Activated CD8-positive, alpha-beta memory T cell treated with anti-CD3 and anti-CD28 coated beads, Interleukin-2, amount 10 ng/mL, durations not matched to agents 7 days and 5 days (primary cell): ENCODE measurements at regions not wholly inside any gene's neighbourhood (a gene's known extent, or its start where the extent isn't known, plus 50 kb on each side); places are given as distances from the start of the nearest gene placed in this dataset.
"Not testable (repeated sequence)": the region's sequence is repeated elsewhere in the genome, so short reads cannot be mapped to it uniquely, and the experiment has no call there.

Experiments used
- ATAC-seq: fragments of 150-1000 bp; cut with Tn5 transposase; one replicate; pipeline ENCODE4 v1.10.0; 2021; ENCODE audit warnings: moderate library complexity
- CTCF ChIA-PET: fragments of 350-600 bp; sonication (Branson Sonifier 250); formaldehyde crosslinking; loops from one replicate; lab custom pipeline; 2021; ENCODE audit warnings: antibody characterized with exemption; lab: Charles Lee
- DNase-seq: peaks from one replicate; pipeline ENCODE4 v3.0.0-alpha.2; 2020
- H3K27ac Mint-ChIP-seq: one replicate; pipeline ENCODE4 v1.8.0; 2021; ENCODE audit warnings: mild to moderate bottlenecking, mixed read lengths
- H3K27me3 Mint-ChIP-seq: one replicate; pipeline ENCODE4 v1.8.0; 2021; ENCODE audit warnings: mixed read lengths
- H3K36me3 Mint-ChIP-seq: one replicate; pipeline ENCODE4 v1.8.0; 2021; ENCODE audit warnings: mild to moderate bottlenecking, mixed read lengths
- H3K4me1 Mint-ChIP-seq: one replicate; pipeline ENCODE4 v1.8.0; 2021; ENCODE audit warnings: mixed read lengths
- H3K4me3 Mint-ChIP-seq: one replicate; pipeline ENCODE4 v1.8.0; 2021; ENCODE audit warnings: mild to moderate bottlenecking, moderate library complexity, mixed read lengths
- H3K9me3 Mint-ChIP-seq: one replicate; pipeline ENCODE4 v1.8.0; 2022; ENCODE audit warnings: low read depth, mixed read lengths

DNA sequence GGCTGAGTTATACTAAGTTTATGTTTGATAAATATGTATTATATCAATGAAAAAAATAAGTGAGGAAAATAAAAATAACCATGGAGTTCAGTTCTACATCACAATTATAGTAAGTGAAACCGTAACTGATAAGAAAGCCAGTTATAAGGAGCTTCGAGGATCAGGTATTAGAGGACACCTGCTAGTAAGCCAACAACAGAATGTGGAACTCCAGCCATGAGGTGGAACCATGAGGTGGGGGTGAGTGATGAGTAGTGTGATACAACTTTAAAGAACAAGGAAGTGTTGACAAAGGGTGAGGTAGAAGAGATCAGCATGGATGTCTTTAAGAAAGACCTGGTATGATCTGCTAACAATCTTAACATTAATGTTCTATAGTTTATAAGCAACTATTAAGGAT, 452.9 kb downstream of the GUCY1A2 start:
- Mint-ChIP-seq H3K27ac (no peak overlapping the region), H3K9me3 (peaks cover 12% of the 10 kb centered on the region), H3K4me3 (no peak overlapping the region), H3K4me1 (no peaks in the 10 kb centered on the region), H3K36me3 (no peaks in the 10 kb centered on the region), H3K27me3 (no peaks in the 10 kb centered on the region)
- DNase-seq (no peak), ATAC-seq (no peak)
- CTCF ChIA-PET, result no interaction called here

DNA sequence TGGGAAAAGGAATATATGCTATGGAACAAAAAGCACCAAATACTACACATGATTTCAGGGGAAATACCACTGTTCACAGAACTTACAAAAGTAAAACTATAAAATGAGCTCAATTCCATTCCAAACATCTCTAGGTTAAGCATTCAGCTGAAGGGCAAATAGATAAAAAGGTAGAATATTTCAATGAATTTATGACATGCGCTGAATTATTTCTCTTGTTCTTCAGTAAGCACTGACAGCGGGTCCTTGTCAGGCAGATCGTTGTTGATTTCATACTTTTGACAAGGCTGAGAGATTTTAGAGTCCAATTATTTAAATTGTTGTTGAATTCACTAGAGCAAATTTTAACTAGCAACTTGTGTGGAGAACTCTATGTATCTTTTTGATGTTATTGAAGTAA, 449.6 kb downstream of the GUCY1A2 start:
- no peaks in the 10 kb centered on the region for H3K36me3 Mint-ChIP-seq
- CTCF ChIA-PET, result no interaction called here
- H3K27ac Mint-ChIP-seq, result no peak overlapping the region
- ATAC-seq (no peak), DNase-seq (no peak)
- no peaks in the 10 kb centered on the region for H3K27me3 Mint-ChIP-seq
- H3K4me3 Mint-ChIP-seq, result no peak overlapping the region
- H3K4me1 Mint-ChIP-seq, result no peaks in the 10 kb centered on the region
- H3K9me3 Mint-ChIP-seq, result peaks cover 9% of the 10 kb centered on the region

DNA sequence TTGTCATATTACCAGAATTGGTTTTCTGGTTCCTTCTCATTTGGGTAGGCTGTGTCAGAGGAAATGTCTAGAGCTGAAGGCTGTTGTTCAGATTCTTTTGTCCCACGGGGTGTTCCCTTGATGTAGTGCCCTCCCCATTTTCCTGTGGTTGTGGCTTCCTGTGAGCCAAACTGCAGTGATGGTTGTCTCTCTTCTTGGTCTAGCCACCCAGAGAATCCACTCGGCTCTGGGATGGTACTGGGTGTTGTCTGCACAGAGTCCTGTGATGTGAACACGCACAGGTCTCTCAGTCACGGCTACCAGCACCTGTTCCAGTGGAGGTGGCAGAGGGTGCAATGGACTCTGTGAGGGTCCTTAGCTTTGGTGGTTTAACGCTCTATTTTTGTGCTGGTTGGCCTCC, 440.9 kb downstream of the GUCY1A2 start:
- ATAC-seq, H3K27ac Mint-ChIP-seq, H3K36me3 Mint-ChIP-seq, H3K27me3 Mint-ChIP-seq, H3K4me1 Mint-ChIP-seq, H3K4me3 Mint-ChIP-seq, DNase-seq, CTCF ChIA-PET: not testable (repeated sequence)
- peaks cover 13% of the 10 kb centered on the region for H3K9me3 Mint-ChIP-seq

DNA sequence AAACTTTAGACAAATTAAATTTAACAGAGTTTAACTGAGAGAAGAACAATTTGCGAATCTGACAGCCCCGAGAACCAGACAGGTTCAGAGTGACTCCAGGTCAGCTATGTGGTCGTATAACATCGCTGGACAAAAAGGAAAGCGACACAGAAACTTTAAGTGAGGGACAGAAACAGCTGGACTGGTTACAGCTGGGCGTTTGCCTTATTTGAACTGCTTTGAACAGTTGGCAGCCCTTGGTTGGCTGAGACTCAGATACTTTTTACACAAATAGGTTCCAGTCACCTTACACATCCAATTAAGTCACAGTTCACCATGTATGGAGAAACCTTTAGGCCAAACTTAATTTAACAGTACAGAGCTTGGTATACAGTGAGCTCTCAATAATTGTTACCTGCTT, 436.9 kb downstream of the GUCY1A2 start:
- H3K4me3 Mint-ChIP-seq, result no peak overlapping the region
- H3K27ac Mint-ChIP-seq, result no peak overlapping the region
- H3K4me1 Mint-ChIP-seq, result no peaks in the 10 kb centered on the region
- CTCF ChIA-PET, result no interaction called here
- peaks cover 7% of the 10 kb centered on the region for H3K9me3 Mint-ChIP-seq
- ATAC-seq (no peak), DNase-seq (no peak)
- no peaks in the 10 kb centered on the region for H3K27me3 Mint-ChIP-seq
- H3K36me3 Mint-ChIP-seq, result no peaks in the 10 kb centered on the region

DNA sequence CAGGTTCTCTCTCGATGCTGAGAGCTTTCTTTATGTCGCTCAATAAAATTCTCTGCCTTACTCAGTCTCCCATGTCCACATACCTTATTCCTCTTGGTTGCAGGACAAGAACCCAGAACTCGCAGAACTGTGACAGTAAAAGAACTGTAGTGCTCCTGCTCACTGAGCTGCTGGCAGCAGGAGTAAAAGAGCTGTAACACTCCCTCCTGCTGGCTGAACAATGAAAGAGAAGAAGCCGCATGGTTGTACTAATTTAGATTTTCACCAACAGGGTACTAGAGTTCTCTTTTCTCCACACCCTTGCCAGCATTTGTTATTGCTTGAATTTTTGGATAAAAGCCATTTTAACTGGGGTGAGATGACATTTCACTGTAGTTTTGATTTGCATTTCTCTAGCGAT, 433.2 kb downstream of the GUCY1A2 start:
- Mint-ChIP-seq H3K9me3 (no peaks in the 10 kb centered on the region), H3K27ac (no peak overlapping the region), H3K4me3 (no peak overlapping the region), H3K27me3 (no peaks in the 10 kb centered on the region), H3K36me3 (no peaks in the 10 kb centered on the region), H3K4me1 (no peaks in the 10 kb centered on the region)
- CTCF ChIA-PET, result no interaction called here
- no peak for DNase-seq
- ATAC-seq, result no peak

DNA sequence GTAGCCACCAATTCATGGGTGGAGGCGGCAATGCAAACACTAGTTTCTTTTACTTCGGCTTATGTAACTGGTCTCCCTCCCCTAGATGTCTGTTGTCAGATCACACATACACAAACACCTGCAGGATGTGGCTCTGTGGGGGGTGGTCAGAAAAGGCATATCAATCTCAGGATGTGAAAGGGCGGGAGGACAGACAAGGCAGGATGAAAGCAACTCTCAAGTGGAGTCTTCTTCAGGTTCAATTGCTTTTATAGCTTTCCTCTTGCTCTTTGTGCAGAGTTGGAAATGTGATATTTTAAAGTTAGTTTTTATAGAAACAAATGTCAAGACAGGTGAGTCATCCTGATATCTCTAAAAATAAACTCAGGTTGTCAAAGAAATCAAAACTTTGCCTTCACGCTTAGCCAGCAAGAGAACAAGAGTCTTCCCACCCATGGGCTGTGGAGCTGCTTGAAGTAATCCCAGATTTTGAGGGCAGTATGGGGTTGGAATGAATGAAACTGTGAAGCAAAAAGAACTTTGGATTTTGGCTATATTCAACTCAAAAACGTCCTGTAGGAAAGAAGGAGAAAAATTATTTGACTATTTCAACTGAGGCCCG, 423.4 kb downstream of the GUCY1A2 start:
- Mint-ChIP-seq H3K27ac (no peak overlapping the region), H3K9me3 (peaks cover 5% of the 10 kb centered on the region), H3K27me3 (no peaks in the 10 kb centered on the region), H3K36me3 (no peaks in the 10 kb centered on the region), H3K4me1 (no peaks in the 10 kb centered on the region), H3K4me3 (no peak overlapping the region)
- no peak for ATAC-seq
- CTCF ChIA-PET, result no interaction called here
- no peak for DNase-seq

DNA sequence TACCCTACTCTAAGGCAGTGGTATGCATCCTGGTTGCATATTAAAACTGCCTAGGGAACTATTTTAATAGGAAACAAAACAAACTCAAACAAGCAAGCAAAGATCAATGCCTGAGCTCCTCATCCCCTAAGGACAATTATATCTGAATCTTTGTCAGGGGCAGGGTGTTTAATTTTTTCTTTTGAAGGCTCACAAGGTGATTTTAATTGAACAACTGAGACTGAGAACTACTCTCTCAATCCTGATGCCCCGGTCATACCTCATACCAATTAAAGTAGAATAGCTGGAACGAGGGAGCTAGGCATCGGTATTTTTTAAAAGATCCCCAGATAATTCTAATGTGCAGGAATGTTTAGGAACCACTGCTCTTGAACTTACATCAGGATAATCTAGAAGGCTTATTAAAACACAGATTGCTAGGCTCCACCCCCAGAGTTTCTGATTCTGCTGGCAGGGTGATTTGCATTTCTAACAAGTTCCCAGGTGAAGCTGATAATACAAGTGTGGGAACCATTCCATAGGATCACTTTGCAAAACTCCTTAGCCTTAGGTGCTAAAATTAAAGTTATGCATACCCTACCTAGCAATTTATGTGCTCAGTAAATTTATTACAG, 416.5 kb downstream of the GUCY1A2 start:
- DNase-seq (no peak), ATAC-seq (no peak)
- Mint-ChIP-seq H3K4me1 (no peaks in the 10 kb centered on the region), H3K4me3 (no peak overlapping the region), H3K9me3 (peaks cover 3% of the 10 kb centered on the region), H3K27me3 (no peaks in the 10 kb centered on the region), H3K27ac (no peak overlapping the region), H3K36me3 (no peaks in the 10 kb centered on the region)
- CTCF ChIA-PET, result no interaction called here

DNA sequence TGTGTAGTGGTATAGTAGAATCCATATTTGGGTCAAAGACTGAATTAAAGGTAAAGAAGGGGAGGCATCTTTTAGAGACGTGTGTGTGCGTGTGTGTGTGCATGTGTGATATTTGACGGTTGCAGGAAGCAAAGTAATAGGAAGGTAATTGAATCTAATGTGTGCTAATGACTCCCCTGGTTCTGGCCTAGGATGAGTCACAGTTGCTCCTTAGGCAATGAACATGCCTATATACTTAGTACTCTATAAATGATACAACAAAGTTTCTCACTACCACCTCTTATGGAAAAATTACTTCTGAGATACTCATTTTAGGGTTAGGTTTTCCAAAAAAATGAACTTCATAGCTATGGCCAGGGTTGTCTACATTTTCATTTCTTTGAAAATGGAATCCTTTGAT, 409.6 kb downstream of the GUCY1A2 start:
- DNase-seq (no peak), ATAC-seq (no peak)
- H3K27ac Mint-ChIP-seq, result no peak overlapping the region
- H3K4me1 Mint-ChIP-seq, result no peaks in the 10 kb centered on the region
- H3K9me3 Mint-ChIP-seq, result peaks cover 3% of the 10 kb centered on the region
- no peaks in the 10 kb centered on the region for H3K36me3 Mint-ChIP-seq
- H3K27me3 Mint-ChIP-seq, result no peaks in the 10 kb centered on the region
- CTCF ChIA-PET, result no interaction called here
- no peak overlapping the region for H3K4me3 Mint-ChIP-seq

DNA sequence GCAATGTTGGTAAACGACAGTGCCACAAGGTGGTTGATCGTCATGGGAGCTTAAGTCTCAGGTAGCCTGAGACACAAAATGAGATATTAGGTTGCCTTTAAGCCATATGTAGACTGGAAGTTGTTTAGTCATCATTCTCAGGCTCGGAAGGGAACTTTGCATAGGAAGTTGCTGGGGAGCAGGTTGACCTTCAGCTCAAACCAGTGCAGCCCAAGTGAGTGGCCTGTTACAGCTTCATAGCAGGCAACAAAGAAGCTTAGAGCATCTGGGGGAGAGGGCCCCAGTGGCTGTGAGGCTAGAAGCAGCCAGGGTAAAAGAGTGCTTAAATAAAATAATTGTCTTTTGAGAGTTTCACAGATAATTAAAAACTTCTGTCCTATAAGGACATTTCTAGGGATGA, 404.0 kb downstream of the GUCY1A2 start:
- H3K36me3 Mint-ChIP-seq, result no peaks in the 10 kb centered on the region
- DNase-seq (no peak), ATAC-seq (no peak)
- H3K27me3 Mint-ChIP-seq, result no peaks in the 10 kb centered on the region
- H3K4me3 Mint-ChIP-seq, result no peak overlapping the region
- CTCF ChIA-PET, result no interaction called here
- H3K9me3 Mint-ChIP-seq, result no peaks in the 10 kb centered on the region
- H3K4me1 Mint-ChIP-seq, result no peaks in the 10 kb centered on the region
- H3K27ac Mint-ChIP-seq, result no peak overlapping the region

DNA sequence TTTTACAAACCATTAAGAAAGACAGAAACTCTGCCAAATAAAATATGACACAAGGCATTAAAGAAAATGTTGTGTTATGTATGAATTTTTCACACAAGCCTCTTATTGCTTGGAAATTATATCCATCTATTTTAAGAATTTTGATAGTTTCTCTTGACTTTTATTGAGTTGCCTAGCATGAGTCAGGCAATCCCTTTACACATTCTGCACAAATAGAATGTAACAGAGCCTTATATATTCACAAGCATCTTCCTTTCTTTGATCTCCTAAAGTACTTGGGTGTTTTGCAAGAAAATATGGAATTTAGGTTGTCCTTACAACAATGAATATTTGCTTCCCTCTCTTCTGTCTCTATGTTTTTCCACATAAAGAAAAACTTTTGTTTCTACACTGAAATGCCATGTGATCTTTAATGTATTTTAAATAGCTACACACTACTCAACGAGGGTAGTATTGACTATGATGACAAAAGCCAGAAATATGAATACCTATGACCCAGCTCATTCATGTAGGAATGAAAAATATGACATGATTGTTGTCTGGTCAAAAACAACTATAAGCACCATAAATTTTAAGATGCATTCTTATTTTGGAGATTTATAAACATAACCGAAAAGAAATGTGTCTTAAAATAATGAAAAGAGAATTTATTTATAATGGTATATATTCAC, 398.8 kb downstream of the GUCY1A2 start:
- H3K4me3 Mint-ChIP-seq, result no peak overlapping the region
- no peaks in the 10 kb centered on the region for H3K4me1 Mint-ChIP-seq
- CTCF ChIA-PET, result no interaction called here
- ATAC-seq (no peak), DNase-seq (no peak)
- peaks cover 3% of the 10 kb centered on the region for H3K9me3 Mint-ChIP-seq
- no peaks in the 10 kb centered on the region for H3K36me3 Mint-ChIP-seq
- no peak overlapping the region for H3K27ac Mint-ChIP-seq
- no peaks in the 10 kb centered on the region for H3K27me3 Mint-ChIP-seq

DNA sequence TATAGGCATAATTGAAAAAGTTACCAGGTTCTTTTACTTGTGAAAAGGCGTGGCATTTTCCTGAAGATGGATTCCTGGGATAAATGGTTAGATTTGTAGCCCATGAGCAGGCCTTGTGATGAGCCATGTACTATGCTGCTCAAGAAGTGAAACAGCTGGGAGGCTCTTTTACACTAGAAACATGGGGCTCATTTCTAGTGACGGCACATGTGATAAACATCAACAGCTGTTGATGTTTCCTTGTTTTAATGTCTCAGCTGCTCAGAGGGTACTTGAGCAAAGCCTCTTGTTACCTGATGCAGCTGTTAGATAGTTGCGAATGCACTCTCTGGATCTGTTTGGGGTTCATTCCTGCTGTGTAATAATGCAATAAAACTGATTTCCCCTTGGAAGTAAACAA, 396.8 kb downstream of the GUCY1A2 start:
- H3K9me3 Mint-ChIP-seq, result peaks cover 3% of the 10 kb centered on the region
- ATAC-seq (no peak), DNase-seq (no peak)

More for the DNA sequence above, 396.8 kb downstream of the GUCY1A2 start:
- Mint-ChIP-seq H3K27me3 (no peaks in the 10 kb centered on the region), H3K36me3 (no peaks in the 10 kb centered on the region), H3K4me3 (no peak overlapping the region), H3K4me1 (no peaks in the 10 kb centered on the region), H3K27ac (no peak overlapping the region)
- CTCF ChIA-PET, result no interaction called here
